GM19328 (cell line): ENCODE measurements at regions not wholly inside any gene's neighbourhood (a gene's known extent, or its start where the extent isn't known, plus 50 kb on each side); places are given as distances from the start of the nearest gene placed in this dataset.

Experiments
- ATAC-seq: cut with Tn5 transposase; IDR thresholded peaks from one replicate; pipeline ENCODE4 v1.9.1; 2021; ENCODE audit warnings: mild to moderate bottlenecking, moderate library complexity; ENCODE audit not compliant: unreplicated experiment

GRCh38 chr22:49160261-49161001, 667.2 kb downstream of the BRD1 start:
- no peak for ATAC-seq

GRCh38 chr22:49159711-49160110, 668.0 kb downstream of the BRD1 start:
- ATAC-seq: no peak

DNA sequence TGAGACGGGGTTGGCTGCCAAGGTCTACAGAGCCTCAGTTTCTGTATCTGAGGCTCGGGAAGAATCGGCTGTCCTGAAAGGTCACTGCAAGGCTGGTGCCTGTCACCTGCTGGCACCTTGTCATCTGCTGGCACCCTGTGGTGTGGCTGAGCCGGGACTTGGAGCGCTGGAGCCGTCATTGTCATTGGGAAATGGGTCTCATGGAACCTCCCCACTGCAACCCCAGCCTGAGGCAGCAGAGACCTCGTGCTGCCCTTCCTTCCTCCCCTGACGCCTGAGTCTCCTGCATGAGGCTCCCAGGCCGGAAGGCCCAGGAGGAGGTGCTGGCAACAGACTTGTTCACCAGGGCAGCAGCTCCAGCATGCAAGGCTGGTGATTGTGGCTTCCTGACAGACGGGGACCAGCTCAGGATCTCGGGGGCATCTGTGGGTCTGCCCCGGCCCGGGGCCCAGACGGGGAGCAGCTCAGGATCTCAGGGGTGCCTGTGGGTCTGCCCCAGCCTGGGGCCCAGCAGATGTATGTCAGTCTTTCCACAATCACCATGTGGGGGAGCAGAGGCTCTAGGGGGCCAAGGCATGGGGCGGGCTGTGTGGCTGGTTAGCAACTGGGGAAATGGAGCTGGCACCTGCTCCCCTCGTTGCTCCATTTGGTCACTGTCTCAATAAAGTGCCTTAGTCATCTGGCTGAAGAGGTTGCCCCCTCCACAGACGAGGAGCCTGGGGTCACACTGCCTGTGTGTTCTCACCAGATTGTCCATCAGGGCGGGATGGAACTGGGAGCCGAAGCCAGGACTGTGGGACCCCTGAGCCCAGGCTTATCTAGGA, 668.7 kb downstream of the BRD1 start:
- ATAC-seq: no peak

DNA sequence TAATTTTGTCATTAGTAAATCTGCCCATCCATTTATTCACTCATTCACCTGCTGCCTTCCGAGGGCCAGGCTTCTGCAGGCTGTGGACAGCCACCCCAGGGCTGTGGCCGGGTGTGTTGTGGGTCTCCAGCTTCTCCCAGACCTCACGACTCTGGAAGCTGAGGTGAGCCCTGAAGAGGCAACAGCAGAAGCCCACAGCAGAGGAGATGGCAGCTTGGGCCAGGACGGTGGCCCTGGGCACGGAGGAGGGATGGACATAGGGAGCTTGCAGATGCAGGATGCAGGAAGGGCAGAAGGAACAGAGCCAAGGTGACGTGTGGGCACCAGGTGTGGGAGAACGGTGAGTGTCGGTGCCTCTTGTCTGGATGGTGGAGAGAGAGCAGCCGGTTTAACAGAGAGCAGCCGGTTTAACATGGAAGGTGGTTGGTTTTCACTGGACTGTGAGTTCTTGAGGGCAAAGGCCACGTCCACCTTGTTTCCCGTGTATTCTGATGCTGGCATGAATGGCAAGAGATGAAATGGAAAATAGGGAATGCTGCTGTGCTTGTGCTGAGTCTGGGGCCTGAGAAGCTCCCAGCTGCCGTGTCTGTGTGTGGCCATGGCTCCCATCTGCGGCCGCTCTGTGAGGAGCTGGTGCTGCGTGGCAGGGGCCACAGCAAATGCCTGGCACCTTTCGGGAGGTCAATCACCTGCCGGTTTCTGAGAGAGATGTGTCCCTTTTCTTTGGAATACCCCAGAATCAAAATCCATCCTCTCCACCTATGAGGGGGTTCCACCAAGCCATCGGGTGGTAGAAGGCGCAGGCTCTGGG, 669.9 kb downstream of the BRD1 start:
- ATAC-seq: no peak

DNA sequence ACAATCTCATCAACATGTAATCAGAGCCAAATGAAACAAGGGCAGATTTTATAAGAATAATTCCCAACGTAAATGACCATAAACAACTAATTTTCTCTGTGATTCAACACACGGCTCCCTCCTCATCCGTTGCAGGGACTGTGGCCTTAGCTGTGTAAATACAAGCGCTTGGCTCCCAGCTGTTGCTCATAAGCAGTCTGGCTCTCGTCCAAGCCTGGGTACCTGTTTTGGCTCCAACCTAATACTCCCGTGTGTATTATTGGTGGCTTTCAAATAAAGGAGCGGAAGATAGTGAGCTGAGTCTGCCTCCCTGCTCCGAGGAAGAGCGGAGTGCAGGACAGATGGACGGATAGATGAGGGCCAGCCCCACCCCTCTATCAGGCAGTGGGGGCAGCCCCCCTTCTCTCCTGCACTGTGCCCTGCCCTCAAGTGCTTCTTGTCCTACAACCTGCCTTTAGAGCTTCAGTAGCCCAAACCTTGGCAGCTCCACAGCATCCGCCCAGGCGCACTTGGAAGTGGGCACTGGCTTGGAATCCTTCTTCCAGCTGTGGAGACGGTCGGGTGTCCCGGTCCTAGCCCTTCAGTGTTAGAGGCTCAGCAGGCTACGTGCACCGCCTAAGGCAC, 670.9 kb downstream of the BRD1 start:
- no peak for ATAC-seq

GRCh38 chr22:49155770-49156580, 671.7 kb downstream of the BRD1 start:
- ATAC-seq: no peak

- ATAC-seq: no peak
Observed at GRCh38 chr22:49155039-49155769, 672.5 kb downstream of the BRD1 start.

DNA sequence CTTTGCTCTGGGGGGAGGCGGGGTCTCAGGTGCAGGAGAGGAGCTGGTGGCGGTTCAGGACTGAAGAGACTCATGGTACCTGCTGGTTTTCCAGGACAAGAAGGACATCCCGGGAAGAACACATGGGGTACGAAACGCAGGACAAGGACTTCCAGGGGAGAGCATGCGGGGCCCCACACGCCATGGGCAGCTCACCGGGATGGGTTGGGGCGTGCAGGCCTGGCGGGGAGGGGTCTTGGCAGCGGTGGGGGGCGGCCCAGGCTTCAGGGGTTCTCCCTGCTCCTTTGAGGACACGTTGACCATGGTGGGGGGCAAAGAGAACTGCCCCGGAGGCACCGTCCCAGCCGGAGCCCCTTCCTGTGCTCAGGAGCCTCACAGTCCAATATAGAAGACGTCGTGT, 673.2 kb downstream of the BRD1 start:
- no peak for ATAC-seq

DNA sequence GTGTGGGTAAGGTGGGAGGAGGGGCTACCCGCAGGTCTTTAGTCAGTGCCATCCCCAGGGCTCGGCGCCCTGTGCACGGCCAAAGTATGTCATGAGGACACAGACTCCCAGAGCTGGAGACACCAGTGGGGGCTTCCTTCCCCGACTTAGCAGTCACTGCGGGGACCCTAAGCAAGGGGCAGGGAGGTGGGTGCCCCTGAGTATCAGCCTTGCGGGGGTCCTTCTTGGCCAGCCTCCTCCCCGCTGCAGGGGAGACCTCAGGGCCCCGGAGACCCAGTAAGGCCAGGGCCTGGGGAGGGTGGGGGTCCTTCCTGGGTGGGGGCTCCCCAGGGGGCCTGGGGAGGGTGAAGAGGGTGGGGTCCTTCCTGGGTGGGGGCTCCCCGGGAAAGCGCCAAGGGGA, 673.8 kb downstream of the BRD1 start:
- ATAC-seq: no peak

- ATAC-seq: no peak
Observed at GRCh38 chr22:49152939-49153770, 674.5 kb downstream of the BRD1 start.

DNA sequence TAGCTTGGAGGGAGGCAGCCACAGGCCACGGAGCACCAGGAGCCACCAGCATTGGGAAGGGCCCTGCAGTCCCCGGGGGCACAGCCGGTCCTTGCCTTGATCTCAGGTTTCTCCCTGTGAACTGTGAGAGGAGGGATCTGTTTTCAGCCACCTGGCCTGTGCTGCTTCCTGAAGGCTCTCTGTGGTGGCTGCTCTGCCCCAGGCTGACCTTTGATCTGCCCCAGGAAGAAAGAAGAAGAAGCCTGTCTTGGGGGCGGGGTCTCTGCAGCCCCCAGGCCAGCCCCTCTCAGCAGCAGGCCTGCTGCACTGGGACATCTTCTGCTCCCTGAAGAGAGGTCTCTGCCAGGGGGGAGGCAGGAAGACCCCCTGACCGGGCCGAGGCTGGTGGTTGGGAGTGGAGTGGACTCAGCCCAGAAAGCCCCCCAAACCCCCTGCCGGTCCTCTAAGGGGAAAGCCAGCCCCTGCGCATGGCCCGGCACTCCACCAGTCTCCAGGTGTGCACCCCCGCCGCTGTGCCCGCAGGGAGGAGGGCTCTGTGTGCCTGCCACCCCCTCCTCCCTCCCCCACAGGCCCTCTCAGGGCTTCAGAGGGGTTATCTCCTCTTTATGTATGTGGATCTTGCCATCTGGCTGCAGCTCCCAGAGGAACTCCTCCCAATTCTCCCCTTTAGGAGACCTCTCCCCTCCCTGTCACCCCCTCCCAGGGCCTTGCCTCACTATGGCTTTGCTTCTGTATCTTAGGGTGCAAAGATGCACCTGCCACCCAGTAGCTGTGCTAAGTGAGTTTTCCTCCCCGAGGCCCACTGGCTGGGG, 675.3 kb downstream of the BRD1 start:
- no peak for ATAC-seq

DNA sequence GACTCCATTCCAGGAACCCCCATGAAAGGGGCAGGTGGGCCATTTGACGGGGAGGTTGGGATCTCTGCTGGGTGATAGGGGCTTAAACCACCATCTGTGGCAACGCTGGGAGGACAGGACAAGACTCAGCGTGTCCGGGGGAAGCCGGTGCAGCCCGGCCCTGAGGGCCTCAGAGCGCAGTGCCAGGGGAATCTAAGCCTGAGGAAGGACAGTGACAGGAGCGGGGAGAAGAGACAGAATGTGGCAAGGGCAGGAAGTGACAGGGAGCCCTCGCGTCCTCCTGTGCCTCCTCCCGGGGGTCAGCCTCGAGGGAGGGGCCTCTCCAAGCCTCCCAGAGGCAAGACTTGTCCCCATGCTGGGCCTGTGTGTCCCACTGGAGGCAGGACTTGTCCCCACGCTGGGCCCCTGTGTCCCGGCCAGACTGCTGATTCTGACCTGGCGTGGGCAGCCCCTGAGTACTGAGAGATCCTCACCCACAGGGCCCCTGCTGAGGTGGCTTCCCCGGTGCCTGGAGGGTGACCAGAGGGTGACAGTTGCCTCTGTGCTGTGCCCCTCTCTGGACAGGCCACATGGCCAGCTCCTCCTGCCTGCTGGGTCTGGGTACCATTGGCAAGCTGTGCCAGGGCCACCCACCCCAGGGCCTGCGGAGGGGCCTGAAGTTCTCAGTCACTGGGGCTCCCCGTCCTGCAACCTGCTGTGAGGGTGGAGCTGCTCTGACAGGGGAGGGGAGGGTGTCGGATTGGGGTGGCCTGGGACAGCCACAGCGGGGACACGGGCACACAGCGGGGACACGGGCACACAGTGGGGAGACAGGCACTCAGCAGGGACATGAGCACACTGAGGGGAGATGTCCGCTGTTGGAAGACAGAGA, 676.2 kb downstream of the BRD1 start:
- no peak for ATAC-seq

DNA sequence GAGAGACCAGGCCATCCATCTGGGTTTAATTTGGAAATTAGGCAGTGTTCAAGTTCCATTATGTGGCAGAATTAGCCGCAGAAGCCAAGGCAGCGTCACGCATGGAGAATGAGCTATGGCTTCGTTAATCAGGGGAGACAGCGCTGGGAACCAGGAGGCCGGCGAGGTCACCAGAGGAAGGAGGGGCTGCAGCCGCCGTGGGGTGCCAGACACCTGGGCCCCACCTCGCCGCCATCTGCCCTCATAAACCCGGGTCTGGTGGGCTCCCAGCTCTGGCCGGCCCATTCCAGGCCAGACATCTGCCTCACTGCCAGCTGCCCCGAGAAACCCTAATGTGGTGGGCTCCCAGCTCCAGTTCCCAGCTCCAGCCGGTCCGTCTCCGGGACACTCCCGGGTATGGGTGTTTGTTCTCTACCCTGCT, 676.9 kb downstream of the BRD1 start:
- ATAC-seq: no peak

GRCh38 chr22:49149721-49150608, 677.7 kb downstream of the BRD1 start:
- no peak for ATAC-seq

DNA sequence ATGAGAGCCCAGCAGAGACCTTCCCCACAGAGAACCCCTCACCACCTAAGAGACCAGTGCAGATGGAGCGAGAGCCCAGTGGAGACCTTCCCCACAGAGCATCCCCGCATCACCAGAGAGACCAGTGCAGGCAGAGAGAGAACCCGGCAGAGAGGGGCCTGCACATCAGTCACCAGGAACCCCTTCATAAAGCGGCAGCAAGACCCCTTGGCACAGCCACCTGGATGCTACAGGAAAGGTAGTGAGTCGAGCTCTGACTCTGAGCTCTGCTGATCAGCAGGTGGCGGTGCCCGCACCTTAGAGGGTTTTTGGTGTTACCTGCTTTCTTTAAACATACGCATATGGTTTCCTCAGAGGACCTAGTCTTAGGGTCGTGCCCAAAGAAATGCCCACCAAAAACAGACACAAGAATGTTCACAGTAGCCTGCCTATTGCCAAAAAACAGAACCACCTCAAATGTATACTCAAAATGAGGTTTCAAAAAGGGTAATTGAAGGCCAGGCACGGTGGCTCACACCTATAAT, 678.7 kb downstream of the BRD1 start:
- no peak for ATAC-seq
